ENCODE measurements at regions not wholly inside any gene's neighbourhood (a gene's known extent, or its start where the extent isn't known, plus 50 kb on each side); places are given as distances from the start of the nearest gene placed in this dataset.

DNA sequence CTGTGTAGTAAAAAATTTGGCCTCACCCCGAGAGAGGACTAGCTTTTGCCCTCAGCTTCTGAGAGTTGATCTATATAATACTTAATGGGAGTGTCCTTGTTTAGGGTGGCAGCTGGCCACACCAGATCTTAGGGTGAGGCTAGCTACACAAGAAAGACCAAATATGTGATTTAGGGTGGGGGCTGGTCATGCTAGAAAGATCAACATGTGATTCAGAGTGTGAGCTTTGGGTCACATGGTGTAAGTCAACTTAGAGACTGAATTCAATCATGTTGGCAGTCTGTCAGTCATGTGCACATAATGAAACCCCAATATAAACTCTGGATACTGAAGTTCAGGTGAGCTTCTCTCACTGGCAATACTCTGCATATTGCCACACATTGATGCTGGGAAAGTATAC lies 120.7 kb upstream of the DAZL start:
- Histone ChIP-seq H3K4me1 (ENCODE audit: control insufficient read depth, insufficient read depth, low read length, poor library complexity, severe bottlenecking) (no peaks in the 10 kb centered on the region), H3K36me3 (ENCODE audit: control insufficient read depth, insufficient read depth, low read length) (no peaks in the 10 kb centered on the region), H3K9me3 (ENCODE audit: control insufficient read depth in 2 of 2, low read length in 2 of 2) (peaks cover 7 to 14% of the 10 kb centered on the region in 2 experiments), H3K4me3 (ENCODE audit: low read depth, low read length) (no peak overlapping the region), H3K27me3 (ENCODE audit: control insufficient read depth, insufficient read depth, low read length) (no peaks in the 10 kb centered on the region), H3K27ac (ENCODE audit: insufficient read depth, low read length, poor library complexity, severe bottlenecking) (no peak overlapping the region)
- ATAC-seq (ENCODE audit: low read depth in 2 of 2), result no peak
- H3K27me3 Mint-ChIP-seq, result peaks cover 5% of the 10 kb centered on the region
- no peak overlapping the region for H3K4me3 Mint-ChIP-seq
- no peak for DNase-seq
- peaks cover 0 to 10% (median 6%) of the 10 kb centered on the region in 7 donors for H3K9me3 Mint-ChIP-seq
- H3K36me3 Mint-ChIP-seq, result no peaks in the 10 kb centered on the region
- no peaks in the 10 kb centered on the region for H3K4me1 Mint-ChIP-seq
- no peak overlapping the region for H3K27ac Mint-ChIP-seq

DNA sequence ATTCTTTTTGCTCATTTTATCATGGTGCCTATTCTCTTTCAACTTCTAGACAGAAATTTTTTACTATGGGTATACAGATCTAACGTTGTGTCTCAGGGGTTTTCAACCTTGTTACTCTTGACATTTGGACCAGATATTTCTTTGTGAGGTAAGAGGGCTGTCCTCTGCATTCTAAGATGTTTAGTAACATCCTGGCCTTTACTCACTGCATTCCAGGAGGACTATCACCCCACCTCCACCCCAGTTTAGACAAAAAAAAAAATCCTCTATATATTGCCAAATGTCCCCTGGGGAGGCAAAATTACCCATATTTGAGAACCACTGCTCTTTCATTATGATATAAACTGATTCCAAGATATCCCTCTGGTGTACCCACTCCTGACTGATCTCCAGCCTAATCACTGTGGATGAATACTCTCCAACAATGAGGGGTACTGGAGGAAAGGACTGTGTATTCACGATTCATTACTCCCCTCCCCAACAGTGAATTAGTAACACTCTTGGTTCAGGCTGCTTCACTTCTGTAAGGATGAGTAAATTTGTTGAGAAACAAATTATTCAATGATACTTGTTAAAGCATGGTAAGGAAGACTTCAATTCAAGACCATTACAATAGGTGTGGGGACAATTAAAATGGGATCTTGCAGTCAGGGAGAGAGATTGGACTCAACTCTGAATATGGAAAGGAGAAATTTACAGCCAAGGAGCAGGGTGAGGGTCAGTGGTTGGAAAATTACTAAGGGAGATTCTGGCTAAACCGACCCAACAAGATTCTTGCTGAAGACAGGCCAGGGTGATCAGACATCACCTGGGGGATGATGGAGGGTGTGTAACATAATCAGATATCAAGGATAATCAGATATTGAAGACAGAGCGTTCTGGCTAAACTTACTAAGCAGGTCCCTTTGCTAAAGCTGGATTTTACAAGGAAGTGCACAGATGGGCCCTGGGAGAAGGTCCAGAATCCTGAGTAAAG lies 123.8 kb upstream of the DAZL start:
- H3K36me3 Mint-ChIP-seq, result no peaks in the 10 kb centered on the region

DNA sequence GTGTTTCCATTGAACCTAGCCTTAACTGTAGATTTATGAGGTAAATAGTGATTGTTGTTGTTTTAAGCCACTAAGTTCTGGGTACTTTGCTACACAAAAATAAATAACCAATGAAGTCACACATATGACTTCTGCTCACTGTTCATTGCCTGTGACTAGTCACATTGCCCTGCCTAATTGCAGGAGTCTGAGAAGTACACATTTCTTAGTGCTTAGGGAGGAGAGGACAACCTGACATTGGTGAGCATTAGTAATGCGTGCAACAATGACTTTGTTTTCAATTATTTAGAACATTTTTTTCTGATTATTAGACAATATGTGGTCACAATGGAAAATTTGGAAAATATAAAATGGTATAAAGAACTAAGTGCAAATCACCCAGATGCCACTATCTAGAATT lies 133.2 kb upstream of the DAZL start:
- Mint-ChIP-seq H3K27ac (no peak overlapping the region), H3K9me3 (peaks cover 0 to 18% (median 5%) of the 10 kb centered on the region in 7 donors), H3K4me1 (no peaks in the 10 kb centered on the region), H3K36me3 (peaks cover 4% of the 10 kb centered on the region), H3K4me3 (no peak overlapping the region), H3K27me3 (peaks cover 12% of the 10 kb centered on the region)
- Histone ChIP-seq H3K27me3 (ENCODE audit: control insufficient read depth, insufficient read depth, low read length) (no peaks in the 10 kb centered on the region), H3K36me3 (ENCODE audit: control insufficient read depth, insufficient read depth, low read length) (no peaks in the 10 kb centered on the region), H3K9me3 (ENCODE audit: control insufficient read depth in 2 of 2, low read length in 2 of 2) (no peaks in the 10 kb centered on the region), H3K27ac (ENCODE audit: insufficient read depth, low read length, poor library complexity, severe bottlenecking) (no peak overlapping the region), H3K4me1 (ENCODE audit: control insufficient read depth, insufficient read depth, low read length, poor library complexity, severe bottlenecking) (no peaks in the 10 kb centered on the region), H3K4me3 (ENCODE audit: low read depth, low read length) (no peak overlapping the region)
- no peak for DNase-seq
- no peak for ATAC-seq (ENCODE audit: low read depth in 2 of 2)

More for the DNA sequence above, 123.8 kb upstream of the DAZL start:
- Histone ChIP-seq H3K4me3 (ENCODE audit: low read depth, low read length) (no peak overlapping the region), H3K9me3 (ENCODE audit: control insufficient read depth in 2 of 2, low read length in 2 of 2) (peaks cover 7 to 14% of the 10 kb centered on the region in 2 experiments), H3K36me3 (ENCODE audit: control insufficient read depth, insufficient read depth, low read length) (no peaks in the 10 kb centered on the region), H3K27ac (ENCODE audit: insufficient read depth, low read length, poor library complexity, severe bottlenecking) (no peak overlapping the region), H3K4me1 (ENCODE audit: control insufficient read depth, insufficient read depth, low read length, poor library complexity, severe bottlenecking) (no peaks in the 10 kb centered on the region), H3K27me3 (ENCODE audit: control insufficient read depth, insufficient read depth, low read length) (no peaks in the 10 kb centered on the region)
- DNase-seq (no peak), ATAC-seq (ENCODE audit: low read depth in 2 of 2) (no peak)
- H3K4me1 Mint-ChIP-seq, result no peaks in the 10 kb centered on the region
- H3K4me3 Mint-ChIP-seq, result no peak overlapping the region
- no peaks in the 10 kb centered on the region for H3K27me3 Mint-ChIP-seq
- H3K27ac Mint-ChIP-seq, result peak overlapping the region in 1 of 3 donors; percentile 72
- H3K9me3 Mint-ChIP-seq, result peaks cover 0 to 30% (median 16%) of the 10 kb centered on the region in 7 donors

DNA sequence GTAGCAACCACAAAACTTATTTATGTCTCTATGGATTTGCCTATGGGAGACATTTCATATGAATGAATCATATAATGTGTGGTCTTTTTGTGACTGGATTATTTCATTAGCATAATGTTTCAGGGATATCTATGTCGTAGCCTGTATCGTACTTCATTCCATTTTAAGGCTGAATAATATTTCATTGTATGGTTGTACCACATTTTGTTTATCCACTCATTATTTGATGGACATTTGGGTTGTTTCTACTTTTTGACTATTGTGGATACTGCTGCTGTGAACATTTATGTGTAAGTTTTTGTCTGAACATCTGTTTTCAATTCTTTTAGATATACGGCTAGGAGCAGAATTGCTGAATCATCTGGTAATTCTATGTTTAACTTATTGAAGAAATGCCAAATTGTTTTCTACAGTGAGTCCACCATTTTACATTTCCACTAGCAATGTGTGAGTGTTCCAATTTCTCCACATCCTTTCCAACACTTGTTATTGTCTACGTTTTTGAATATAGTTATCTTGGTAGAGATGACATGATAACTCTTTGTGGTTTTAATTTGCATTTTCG lies 134.4 kb upstream of the DAZL start:
- no peaks in the 10 kb centered on the region for H3K4me1 ChIP-seq (ENCODE audit: control insufficient read depth, insufficient read depth, low read length, poor library complexity, severe bottlenecking)
- no peaks in the 10 kb centered on the region for H3K9me3 ChIP-seq (ENCODE audit: control insufficient read depth in 2 of 2, low read length in 2 of 2)
- H3K27ac ChIP-seq (ENCODE audit: insufficient read depth, low read length, poor library complexity, severe bottlenecking), result no peak overlapping the region
- peaks cover 4% of the 10 kb centered on the region for H3K36me3 Mint-ChIP-seq
- H3K27ac Mint-ChIP-seq, result no peak overlapping the region
- ATAC-seq (ENCODE audit: low read depth in 2 of 2), result no peak
- H3K4me3 ChIP-seq (ENCODE audit: low read depth, low read length), result no peak overlapping the region
- DNase-seq, result no peak
- no peaks in the 10 kb centered on the region for H3K27me3 ChIP-seq (ENCODE audit: control insufficient read depth, insufficient read depth, low read length)
- peaks cover 8% of the 10 kb centered on the region for H3K27me3 Mint-ChIP-seq
- H3K4me3 Mint-ChIP-seq, result no peak overlapping the region
- H3K9me3 Mint-ChIP-seq, result peaks cover 0 to 6% (median 2%) of the 10 kb centered on the region in 7 donors
- H3K4me1 Mint-ChIP-seq, result no peaks in the 10 kb centered on the region
- no peaks in the 10 kb centered on the region for H3K36me3 ChIP-seq (ENCODE audit: control insufficient read depth, insufficient read depth, low read length)

DNA sequence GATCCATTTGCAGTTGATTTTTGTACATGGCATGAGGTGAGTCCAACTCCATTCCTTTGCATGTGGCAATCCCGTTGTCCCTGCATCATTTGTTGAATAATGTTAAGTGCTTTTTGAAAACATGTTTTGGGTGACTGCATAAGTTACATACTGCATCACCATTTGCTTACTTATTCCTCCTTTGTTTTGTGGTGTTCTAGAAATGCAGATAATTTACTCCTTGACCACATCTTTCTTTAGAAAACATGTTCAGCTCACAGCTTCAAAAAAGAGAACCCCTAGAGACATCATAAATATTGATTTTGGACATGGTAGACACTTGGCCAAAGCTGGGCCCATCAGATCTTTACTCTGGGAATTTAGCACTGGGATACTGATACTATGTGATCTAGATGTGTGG lies 135.3 kb upstream of the DAZL start:
- no peaks in the 10 kb centered on the region for H3K4me1 Mint-ChIP-seq
- peaks cover 6% of the 10 kb centered on the region for H3K27me3 Mint-ChIP-seq
- H3K9me3 ChIP-seq (ENCODE audit: control insufficient read depth in 2 of 2, low read length in 2 of 2), result no peaks in the 10 kb centered on the region
- no peak overlapping the region for H3K27ac ChIP-seq (ENCODE audit: insufficient read depth, low read length, poor library complexity, severe bottlenecking)
- H3K27ac Mint-ChIP-seq, result no peak overlapping the region
- peaks cover 4% of the 10 kb centered on the region for H3K36me3 Mint-ChIP-seq
- H3K4me3 ChIP-seq (ENCODE audit: low read depth, low read length), result no peak overlapping the region
- H3K36me3 ChIP-seq (ENCODE audit: control insufficient read depth, insufficient read depth, low read length), result no peaks in the 10 kb centered on the region
- ATAC-seq (ENCODE audit: low read depth in 2 of 2) (no peak), DNase-seq (no peak)
- no peaks in the 10 kb centered on the region for H3K27me3 ChIP-seq (ENCODE audit: control insufficient read depth, insufficient read depth, low read length)
- peaks cover 0 to 5% (median 2%) of the 10 kb centered on the region in 7 donors for H3K9me3 Mint-ChIP-seq
- H3K4me3 Mint-ChIP-seq, result no peak overlapping the region
- no peaks in the 10 kb centered on the region for H3K4me1 ChIP-seq (ENCODE audit: control insufficient read depth, insufficient read depth, low read length, poor library complexity, severe bottlenecking)

DNA sequence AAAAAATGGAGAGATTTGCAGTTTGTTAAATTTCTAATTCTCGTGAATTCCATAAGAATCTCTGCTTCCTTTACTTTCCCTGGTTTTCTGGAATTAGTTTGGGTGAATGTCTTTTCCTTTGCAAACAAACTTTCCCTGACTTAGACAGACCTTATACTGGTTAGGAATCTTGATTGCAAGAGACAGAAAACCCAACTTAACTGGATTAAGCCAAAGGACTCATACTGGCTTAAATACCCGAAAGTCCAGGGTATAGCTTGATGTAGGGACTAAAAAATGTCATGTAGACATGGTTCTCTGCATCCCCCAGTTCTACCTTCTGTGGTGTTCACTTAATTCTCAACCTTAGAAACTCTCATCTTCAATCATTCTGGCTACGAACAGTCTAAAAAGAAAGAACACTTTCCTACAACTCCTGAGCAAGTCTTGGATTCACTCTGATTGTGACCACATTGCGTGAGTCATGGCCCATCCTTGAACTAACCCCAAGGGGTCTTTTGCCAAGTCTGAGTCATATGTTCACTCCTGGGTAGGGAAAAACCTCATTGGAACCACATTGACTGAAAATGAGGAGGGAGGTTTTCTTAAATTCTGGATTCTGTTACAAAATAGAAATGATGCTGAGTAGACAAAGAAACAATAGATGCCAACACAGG lies 136.0 kb upstream of the DAZL start:
- Histone ChIP-seq H3K36me3 (ENCODE audit: control insufficient read depth, insufficient read depth, low read length) (no peaks in the 10 kb centered on the region), H3K4me3 (ENCODE audit: low read depth, low read length) (no peak overlapping the region), H3K27ac (ENCODE audit: insufficient read depth, low read length, poor library complexity, severe bottlenecking) (no peak overlapping the region), H3K4me1 (ENCODE audit: control insufficient read depth, insufficient read depth, low read length, poor library complexity, severe bottlenecking) (no peaks in the 10 kb centered on the region), H3K9me3 (ENCODE audit: control insufficient read depth in 2 of 2, low read length in 2 of 2) (no peaks in the 10 kb centered on the region), H3K27me3 (ENCODE audit: control insufficient read depth, insufficient read depth, low read length) (no peaks in the 10 kb centered on the region)
- H3K27me3 Mint-ChIP-seq, result peaks cover 6% of the 10 kb centered on the region
- H3K4me3 Mint-ChIP-seq, result no peak overlapping the region
- peaks cover 4% of the 10 kb centered on the region for H3K36me3 Mint-ChIP-seq
- no peak for ATAC-seq (ENCODE audit: low read depth in 2 of 2)
- no peaks in the 10 kb centered on the region for H3K4me1 Mint-ChIP-seq
- H3K27ac Mint-ChIP-seq, result no peak overlapping the region
- DNase-seq, result no peak
- H3K9me3 Mint-ChIP-seq, result peaks cover 0 to 5% (median 0%) of the 10 kb centered on the region in 7 donors

DNA sequence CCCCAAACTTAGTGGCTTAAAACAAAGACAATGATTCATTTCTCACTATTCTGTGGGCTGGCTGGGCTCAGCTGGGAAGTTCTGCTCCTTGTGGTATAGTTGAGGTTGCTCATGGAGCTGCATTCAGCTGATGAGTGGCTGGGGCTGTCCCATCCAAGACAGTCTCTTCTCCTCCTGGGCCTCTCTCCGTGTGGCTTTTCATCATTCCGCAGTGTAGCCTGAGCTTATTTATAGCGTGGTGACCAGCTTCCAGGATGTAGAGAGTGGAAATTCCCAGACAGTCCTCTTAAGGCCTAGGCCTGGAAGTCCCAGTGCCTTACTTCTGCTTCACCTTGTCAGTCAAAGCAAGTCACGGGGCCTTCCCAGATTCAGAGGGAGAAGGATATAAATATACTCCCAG lies 136.7 kb upstream of the DAZL start:
- H3K36me3 ChIP-seq (ENCODE audit: control insufficient read depth, insufficient read depth, low read length), result no peaks in the 10 kb centered on the region
- peaks cover 0 to 5% (median 0%) of the 10 kb centered on the region in 7 donors for H3K9me3 Mint-ChIP-seq
- peaks cover 6% of the 10 kb centered on the region for H3K27me3 Mint-ChIP-seq
- no peak overlapping the region for H3K27ac ChIP-seq (ENCODE audit: insufficient read depth, low read length, poor library complexity, severe bottlenecking)
- H3K4me3 Mint-ChIP-seq, result no peak overlapping the region
- H3K4me1 ChIP-seq (ENCODE audit: control insufficient read depth, insufficient read depth, low read length, poor library complexity, severe bottlenecking), result no peaks in the 10 kb centered on the region
- ATAC-seq (ENCODE audit: low read depth in 2 of 2) (no peak), DNase-seq (no peak)
- H3K4me1 Mint-ChIP-seq, result no peaks in the 10 kb centered on the region
- H3K36me3 Mint-ChIP-seq, result peaks cover 4% of the 10 kb centered on the region
- no peaks in the 10 kb centered on the region for H3K9me3 ChIP-seq (ENCODE audit: control insufficient read depth in 2 of 2, low read length in 2 of 2)
- no peaks in the 10 kb centered on the region for H3K27me3 ChIP-seq (ENCODE audit: control insufficient read depth, insufficient read depth, low read length)
- peak overlapping the region in 1 of 3 donors; percentile 23 for H3K27ac Mint-ChIP-seq
- no peak overlapping the region for H3K4me3 ChIP-seq (ENCODE audit: low read depth, low read length)
